Endodermal cell (in vitro differentiated cells): ENCODE measurements at regions not wholly inside any gene's neighbourhood (a gene's known extent, or its start where the extent isn't known, plus 50 kb on each side); places are given as distances from the start of the nearest gene placed in this dataset.

Experiments used
- DNase-seq: peaks from one replicate; pipeline ENCODE4 v3.0.0-alpha.2; 2017
- H3K27ac ChIP-seq: 2 replicates; pipeline ENCODE4 v1.5.1; 2013; ENCODE audit warnings: mild to moderate bottlenecking, low read depth, low read length, moderate library complexity
- H3K27me3 ChIP-seq: 2 replicates; pipeline ENCODE4 v1.6.1; 2013; ENCODE audit warnings: mild to moderate bottlenecking, low read length, moderate library complexity; ENCODE audit not compliant: insufficient read depth, control insufficient read depth, poor library complexity, severe bottlenecking
- H3K36me3 ChIP-seq: 2 replicates; pipeline ENCODE4 v1.7.0; 2013; ENCODE audit warnings: mild to moderate bottlenecking, low read length, moderate library complexity; ENCODE audit not compliant: control insufficient read depth, insufficient read depth
- H3K4me1 ChIP-seq: one replicate; pipeline ENCODE4 v1.7.0; 2013; ENCODE audit warnings: low read length; ENCODE audit not compliant: control insufficient read depth, insufficient read depth
- H3K4me3 ChIP-seq: 2 replicates; pipeline ENCODE4 v1.5.1; 2013; ENCODE audit warnings: mild to moderate bottlenecking, low read length, moderate library complexity
- H3K9ac ChIP-seq: 2 replicates; pipeline ENCODE4 v1.6.1; 2013; ENCODE audit warnings: mild to moderate bottlenecking, low read length, moderate library complexity; ENCODE audit not compliant: poor library complexity, severe bottlenecking; ENCODE audit errors: extremely low read depth
- H3K9me3 ChIP-seq: 2 replicates; pipeline ENCODE4 v1.6.1; 2013; ENCODE audit warnings: mild to moderate bottlenecking, low read length, moderate library complexity; ENCODE audit not compliant: control insufficient read depth
- H3K27ac Mint-ChIP-seq: 2 replicates; pipeline ENCODE4 v1.8.0; 2020; ENCODE audit warnings: mixed read lengths
- H3K27me3 Mint-ChIP-seq: 2 replicates; pipeline ENCODE4 v1.8.0; 2021; ENCODE audit warnings: mild to moderate bottlenecking, mixed read lengths; ENCODE audit not compliant: insufficient read depth
- H3K36me3 Mint-ChIP-seq: 2 replicates; pipeline ENCODE4 v1.8.0; 2020; ENCODE audit warnings: low read depth, mixed read lengths
- H3K4me1 Mint-ChIP-seq: 2 replicates; pipeline ENCODE4 v1.8.0; 2020; ENCODE audit warnings: mixed read lengths
- H3K4me3 Mint-ChIP-seq: 2 replicates; pipeline ENCODE4 v1.8.0; 2020; ENCODE audit warnings: mild to moderate bottlenecking, moderate library complexity, mixed read lengths
- H3K9me3 Mint-ChIP-seq: 2 replicates; pipeline ENCODE4 v1.8.0; 2020; ENCODE audit warnings: mild to moderate bottlenecking, mixed read lengths
- CTCF ChIP-seq: fragments of 200-600 bp; sonication (generic); conservative IDR thresholded peaks from 2 replicates; pipeline ENCODE4 v1.5.0; 2021; ENCODE audit warnings: antibody characterized with exemption, mild to moderate bottlenecking
- WGBS, 2 experiments: methylation state at CpG; one replicate each; pipeline versions ENCODE4 v1.1.5 to v1.1.7; 2013; ENCODE audit warnings: missing lambda C conversion rate in 2 of 2, mixed read lengths in 1 of 2; ENCODE audit not compliant: insufficient coverage in 1 of 2, insufficient read length in 1 of 2; 5-methylcytosine and 5-hydroxymethylcytosine counted together

- Mint-ChIP-seq H3K36me3 (no peaks in the 10 kb centered on the region), H3K4me3 (no peak overlapping the region), H3K27ac (no peak overlapping the region), H3K4me1 (no peaks in the 10 kb centered on the region), H3K9me3 (no peaks in the 10 kb centered on the region), H3K27me3 (no peaks in the 10 kb centered on the region)
- H3K4me3 ChIP-seq = no peak overlapping the region
- no peak overlapping the region for H3K27ac ChIP-seq
- DNase-seq = no peak
- 100% methylated on average over 1 of the region's 1 CpG; no CpG with 5 or more reads in 1 of the 2 experiments for WGBS, 2 experiments
- no peaks in the 10 kb centered on the region for H3K4me1 ChIP-seq
- no peak overlapping the region for H3K9ac ChIP-seq
- H3K9me3 ChIP-seq = no peaks in the 10 kb centered on the region
- no peaks in the 10 kb centered on the region for H3K27me3 ChIP-seq
- TF ChIP-seq CTCF = no peak
- no peaks in the 10 kb centered on the region for H3K36me3 ChIP-seq
Observed at GRCh38 chr6:121539439-121539838, 104.0 kb downstream of the GJA1 start.

- H3K27ac ChIP-seq = no peak overlapping the region
- DNase-seq = no peak
- no peak overlapping the region for H3K9ac ChIP-seq
- TF ChIP-seq CTCF = no peak
- H3K27ac Mint-ChIP-seq = no peak overlapping the region
- WGBS, 2 experiments = 73% methylated on average over 2 of the region's 2 CpGs; no CpG with 5 or more reads in 1 of the 2 experiments
- no peaks in the 10 kb centered on the region for H3K27me3 ChIP-seq
- H3K9me3 ChIP-seq = no peaks in the 10 kb centered on the region
- no peaks in the 10 kb centered on the region for H3K4me1 Mint-ChIP-seq
- H3K4me3 Mint-ChIP-seq = no peak overlapping the region
- no peaks in the 10 kb centered on the region for H3K9me3 Mint-ChIP-seq
- H3K4me1 ChIP-seq = no peaks in the 10 kb centered on the region
- no peaks in the 10 kb centered on the region for H3K27me3 Mint-ChIP-seq
- H3K36me3 Mint-ChIP-seq = no peaks in the 10 kb centered on the region
- H3K36me3 ChIP-seq = no peaks in the 10 kb centered on the region
- no peak overlapping the region for H3K4me3 ChIP-seq
Observed at GRCh38 chr6:121540210-121540609, 104.8 kb downstream of the GJA1 start.

- Mint-ChIP-seq H3K27me3 (no peaks in the 10 kb centered on the region), H3K4me3 (no peak overlapping the region), H3K27ac (no peak overlapping the region), H3K36me3 (no peaks in the 10 kb centered on the region), H3K4me1 (no peaks in the 10 kb centered on the region), H3K9me3 (no peaks in the 10 kb centered on the region)
- no peak overlapping the region for H3K4me3 ChIP-seq
- DNase-seq = no peak
- H3K9me3 ChIP-seq = no peaks in the 10 kb centered on the region
- H3K4me1 ChIP-seq = no peaks in the 10 kb centered on the region
- WGBS, 2 experiments = 86 to 99% methylated on average over 1 to 4 of the region's 4 CpGs
- no peak for TF ChIP-seq CTCF
- H3K9ac ChIP-seq = no peak overlapping the region
- no peak overlapping the region for H3K27ac ChIP-seq
- H3K36me3 ChIP-seq = no peaks in the 10 kb centered on the region
- H3K27me3 ChIP-seq = no peaks in the 10 kb centered on the region
Observed at GRCh38 chr6:121544691-121545090, 109.2 kb downstream of the GJA1 start.
